NCI-H1436 treated with DMSO at 0.1 percent for 48 hours (cell line): ENCODE measurements at regions not wholly inside any gene's neighbourhood (a gene's known extent, or its start where the extent isn't known, plus 50 kb on each side); places are given as distances from the start of the nearest gene placed in this dataset.

Experiments
- DNase-seq: peaks from one replicate; lab custom pipeline; 2025; lab: John Stamatoyannopoulos, UW

- DNase-seq, result no peak
These were observed 414.1 kb upstream of the SLITRK1 start for GRCh38 chr13:84296401-84296800.

- no peak for DNase-seq
These were observed 412.3 kb upstream of the SLITRK1 start for GRCh38 chr13:84294576-84294975.

GRCh38 chr13:84290386-84290785, 408.1 kb upstream of the SLITRK1 start:
- no peak for DNase-seq

GRCh38 chr13:84279166-84279565, 396.9 kb upstream of the SLITRK1 start:
- no peak for DNase-seq

- DNase-seq, result no peak
These were observed 390.7 kb upstream of the SLITRK1 start for GRCh38 chr13:84272877-84273562.

GRCh38 chr13:84265257-84265764, 383.0 kb upstream of the SLITRK1 start:
- no peak for DNase-seq

- DNase-seq, result no peak
These were observed 381.2 kb upstream of the SLITRK1 start for GRCh38 chr13:84263354-84264069.

GRCh38 chr13:84255226-84255797, 373.0 kb upstream of the SLITRK1 start:
- DNase-seq, result no peak

- no peak for DNase-seq
These were observed 367.2 kb upstream of the SLITRK1 start for GRCh38 chr13:84249463-84249862.

GRCh38 chr13:84243340-84243739, 361.1 kb upstream of the SLITRK1 start:
- DNase-seq, result no peak

- no peak for DNase-seq
These were observed 356.8 kb upstream of the SLITRK1 start for GRCh38 chr13:84239032-84239431.

GRCh38 chr13:84238381-84238780, 356.1 kb upstream of the SLITRK1 start:
- no peak for DNase-seq

GRCh38 chr13:84237143-84237542, 354.9 kb upstream of the SLITRK1 start:
- DNase-seq, result no peak

GRCh38 chr13:84234416-84234815, 352.1 kb upstream of the SLITRK1 start:
- DNase-seq, result no peak

- no peak for DNase-seq
These were observed 348.3 kb upstream of the SLITRK1 start for GRCh38 chr13:84230568-84230967.

- DNase-seq, result no peak
These were observed 328.8 kb upstream of the SLITRK1 start for GRCh38 chr13:84211048-84211447.

GRCh38 chr13:84208246-84208910, 326.1 kb upstream of the SLITRK1 start:
- DNase-seq, result no peak

- no peak for DNase-seq
These were observed 325.2 kb upstream of the SLITRK1 start for GRCh38 chr13:84207509-84207908.

- no peak for DNase-seq
These were observed 318.7 kb upstream of the SLITRK1 start for GRCh38 chr13:84200971-84201370.

- no peak for DNase-seq
These were observed 309.9 kb upstream of the SLITRK1 start for GRCh38 chr13:84192125-84192524.

GRCh38 chr13:84191139-84191538, 308.9 kb upstream of the SLITRK1 start:
- DNase-seq, result peak; percentile 1

GRCh38 chr13:84187626-84188025, 305.4 kb upstream of the SLITRK1 start:
- no peak for DNase-seq
